H1 (cell line): ENCODE measurements at regions not wholly inside any gene's neighbourhood (a gene's known extent, or its start where the extent isn't known, plus 50 kb on each side); places are given as distances from the start of the nearest gene placed in this dataset.
A peak's percentile ranks its signal among the peaks of the same experiment; 100 is the strongest.

Experiments
- CTCF ChIA-PET: fragments of 300-600 bp; sonication (Branson Sonifier 250); formaldehyde crosslinking; loops from one replicate; lab custom pipeline; 2021; ENCODE audit not compliant: partially characterized antibody; lab: Charles Lee
- POLR2A ChIA-PET: fragments of 300-600 bp; sonication (Branson Sonifier 250); formaldehyde crosslinking; loops from one replicate; lab custom pipeline; 2021; ENCODE audit warnings: inconsistent platforms; ENCODE audit not compliant: partially characterized antibody; lab: Charles Lee
- DNase-seq, 2 experiments: peaks; one replicate each; pipeline versions ENCODE4 v3.0.0 to v3.0.0-alpha.2; 2010 to 2022; ENCODE audit warnings: low spot score in 2 of 2, low read depth in 1 of 2, mixed read lengths in 1 of 2
- FAIRE-seq: peaks from 2 replicates; lab custom pipeline; 2011; peaks lifted over from hg19 to GRCh38; lab: Jason Lieb, UNC
- H2AFZ ChIP-seq: 2 replicates; pipeline ENCODE4 v1.8.1; 2012; ENCODE audit warnings: low read length, inconsistent platforms
- H2AK5ac ChIP-seq: 2 replicates; pipeline ENCODE4 v1.6.1; 2013; ENCODE audit warnings: low read depth, low read length
- H2BK120ac ChIP-seq: replicated peaks from 2 replicates; pipeline ENCODE3; 2013; ENCODE audit warnings: low read depth, low read length, inconsistent platforms
- H2BK12ac ChIP-seq: 2 replicates; pipeline ENCODE4 v1.6.1; 2013; ENCODE audit warnings: low read depth, low read length
- H2BK15ac ChIP-seq: 2 replicates; pipeline ENCODE4 v1.6.1; 2013; ENCODE audit warnings: low read length
- H2BK20ac ChIP-seq: 2 replicates; pipeline ENCODE4 v1.6.1; 2013; ENCODE audit warnings: low read length
- H2BK5ac ChIP-seq: 2 replicates; pipeline ENCODE4 v1.6.1; 2013; ENCODE audit warnings: low read depth, low read length
- H3K14ac ChIP-seq: 2 replicates; pipeline ENCODE4 v1.6.1; 2013; ENCODE audit warnings: inconsistent platforms; ENCODE audit not compliant: insufficient read length
- H3K18ac ChIP-seq: 2 replicates; pipeline ENCODE4 v1.6.1; 2013; ENCODE audit warnings: low read length; ENCODE audit errors: extremely low read depth
- H3K23ac ChIP-seq: 2 replicates; pipeline ENCODE4 v1.6.1; 2013; ENCODE audit warnings: inconsistent platforms; ENCODE audit not compliant: insufficient read length
- H3K23me2 ChIP-seq: 2 replicates; pipeline ENCODE4 v1.6.1; 2013; ENCODE audit warnings: low read depth, low read length
- H3K27ac ChIP-seq: 2 replicates; pipeline ENCODE4 v1.6.1; 2011; ENCODE audit warnings: low read depth, low read length, inconsistent platforms
- H3K27me3 ChIP-seq, 4 experiments: replicated peaks in 1 of 4; 1 replicate in 1 of 4; 2 replicates in 3 of 4; pipeline versions ENCODE4 v1.6.1 to v1.8.1; 2011 to 2013; ENCODE audit warnings: low read length in 3 of 4, mild to moderate bottlenecking in 3 of 4, inconsistent platforms in 2 of 4, mixed read lengths in 2 of 4, moderate library complexity in 1 of 4; ENCODE audit not compliant: control insufficient read depth in 3 of 4, insufficient read depth in 3 of 4; ENCODE audit errors: extremely low read depth in 1 of 4
- H3K36me3 ChIP-seq, 4 experiments: 2 replicates each; pipeline versions ENCODE4 v1.6.1 to v1.8.1; 2011 to 2013; ENCODE audit warnings: mild to moderate bottlenecking in 4 of 4, low read length in 3 of 4, moderate library complexity in 2 of 4, control low read depth in 1 of 4, inconsistent platforms in 1 of 4; ENCODE audit not compliant: insufficient read depth in 4 of 4, control insufficient read depth in 2 of 4
- H3K4ac ChIP-seq: replicated peaks from 2 replicates; pipeline ENCODE3; 2013; ENCODE audit warnings: low read length, low read depth, mixed read lengths, inconsistent platforms; ENCODE audit not compliant: insufficient read length
- H3K4me1 ChIP-seq, 4 experiments: replicated peaks in 1 of 4; 1 replicate in 1 of 4; 2 replicates in 3 of 4; pipeline versions ENCODE4 v1.6.1 to v1.8.1; 2011 to 2013; ENCODE audit warnings: low read length in 3 of 4, inconsistent platforms in 2 of 4, mixed read lengths in 1 of 4; ENCODE audit not compliant: insufficient read depth in 4 of 4, control insufficient read depth in 3 of 4
- H3K4me2 ChIP-seq, 2 experiments: 2 replicates each; pipeline versions ENCODE4 v1.6.1 to v1.8.1; 2011 to 2013; ENCODE audit warnings: low read depth in 2 of 2, low read length in 2 of 2, control low read depth in 1 of 2, inconsistent platforms in 1 of 2, mild to moderate bottlenecking in 1 of 2; ENCODE audit not compliant: insufficient read depth in 1 of 2
- H3K4me3 ChIP-seq, 4 experiments: fragments of 200-600, 300-600 bp in 1 of 4; sonication (generic), shearing (Covaris generic), sonication (Bioruptor Twin) in 1 of 4; 2 replicates each; pipeline versions ENCODE4 v1.5.1 to v1.8.1; 2011 to 2016; ENCODE audit warnings: low read length in 4 of 4, low read depth in 3 of 4, control low read depth in 2 of 4, inconsistent platforms in 2 of 4, mild to moderate bottlenecking in 2 of 4, mixed read lengths in 1 of 4, moderate library complexity in 1 of 4; ENCODE audit not compliant: insufficient read depth in 2 of 4; ENCODE audit errors: extremely low read depth in 1 of 4
- H3K56ac ChIP-seq: replicated peaks from 2 replicates; pipeline ENCODE3; 2013; ENCODE audit warnings: low read depth, mild to moderate bottlenecking, mixed read lengths, low read length, inconsistent platforms; ENCODE audit not compliant: insufficient read length
- H3K79me1 ChIP-seq: 2 replicates; pipeline ENCODE4 v1.6.1; 2013; ENCODE audit warnings: low read depth, low read length, control low read depth
- H3K79me2 ChIP-seq, 2 experiments: 2 replicates each; pipeline versions ENCODE4 v1.6.1 to v1.8.1; 2012 to 2013; ENCODE audit warnings: low read length in 2 of 2, mild to moderate bottlenecking in 2 of 2, inconsistent platforms in 1 of 2; ENCODE audit not compliant: insufficient read depth in 2 of 2, control insufficient read depth in 1 of 2
- H3K9ac ChIP-seq, 4 experiments: replicated peaks in 1 of 4; 1 replicate in 1 of 4; 2 replicates in 3 of 4; pipeline versions ENCODE4 v1.6.1 to v1.8.1; 2011 to 2013; ENCODE audit warnings: low read depth in 3 of 4, low read length in 3 of 4, control low read depth in 2 of 4, mild to moderate bottlenecking in 2 of 4, moderate library complexity in 2 of 4, inconsistent platforms in 1 of 4; ENCODE audit errors: extremely low read depth in 1 of 4
- H3K9me3 ChIP-seq, 2 experiments: 2 replicates each; pipeline versions ENCODE4 v1.6.1 to v1.8.1; 2012 to 2013; ENCODE audit warnings: mild to moderate bottlenecking in 2 of 2, moderate library complexity in 2 of 2, control low read depth in 1 of 2, inconsistent platforms in 1 of 2, low read depth in 1 of 2, low read length in 1 of 2, mixed read lengths in 1 of 2; ENCODE audit not compliant: insufficient read depth in 2 of 2
- H4K20me1 ChIP-seq, 2 experiments: replicated peaks in 1 of 2; 2 replicates each; pipeline versions ENCODE3 to v1.8.1; 2011 to 2013; ENCODE audit warnings: inconsistent platforms in 2 of 2, low read length in 2 of 2, mild to moderate bottlenecking in 1 of 2; ENCODE audit not compliant: insufficient read depth in 2 of 2, control insufficient read depth in 1 of 2
- H4K5ac ChIP-seq: 2 replicates; pipeline ENCODE4 v1.6.1; 2013; ENCODE audit warnings: low read length, low read depth, mixed read lengths, inconsistent platforms; ENCODE audit not compliant: insufficient read length
- H4K8ac ChIP-seq: 2 replicates; pipeline ENCODE4 v1.8.0; 2013; ENCODE audit warnings: mild to moderate bottlenecking, moderate library complexity, low read length, inconsistent platforms; ENCODE audit not compliant: insufficient read depth; ENCODE audit errors: extremely low read depth
- H4K91ac ChIP-seq: replicated peaks from 2 replicates; pipeline ENCODE3; 2013; ENCODE audit warnings: low read length, mixed read lengths, inconsistent platforms; ENCODE audit not compliant: insufficient read length
- BRCA1 ChIP-seq: IDR thresholded peaks from 2 replicates; pipeline ENCODE4 v1.6.1; 2012; ENCODE audit warnings: low read depth, low read length, improper control_type of control experiment
- CHD2 ChIP-seq: IDR thresholded peaks from 2 replicates; pipeline ENCODE4 v1.6.1; 2012; ENCODE audit warnings: low read length, improper control_type of control experiment
- GTF2F1 ChIP-seq: IDR thresholded peaks from 2 replicates; pipeline ENCODE4 v1.6.1; 2012; ENCODE audit warnings: low read depth, low read length, improper control_type of control experiment, borderline replicate concordance
- KDM1A ChIP-seq: fragments of 200-600, 300-600 bp; sonication (generic); IDR thresholded peaks from 2 replicates; pipeline ENCODE4 v1.7.1; 2016; ENCODE audit warnings: mild to moderate bottlenecking, low read length, borderline replicate concordance
- MAFK ChIP-seq: IDR thresholded peaks from 2 replicates; pipeline ENCODE4 v1.6.1; 2012; ENCODE audit warnings: low read depth, mild to moderate bottlenecking, improper control_type of control experiment, low read length
- PHF8 ChIP-seq: fragments of 200-600 bp; sonication (generic); conservative IDR thresholded peaks from 2 replicates; pipeline ENCODE4 v1.7.1; 2012; ENCODE audit warnings: low read depth, mild to moderate bottlenecking, inconsistent platforms, low read length, moderate library complexity
- RFX5 ChIP-seq: IDR thresholded peaks from 2 replicates; pipeline ENCODE4 v1.6.1; 2011; ENCODE audit warnings: low read depth, low read length, improper control_type of control experiment, borderline replicate concordance
- RNF2 ChIP-seq: fragments of 200-900, 300-1000 bp; sonication (generic); IDR thresholded peaks from 2 replicates; pipeline ENCODE4 v1.7.1; 2016; ENCODE audit warnings: borderline replicate concordance, low read depth, mild to moderate bottlenecking, antibody characterized with exemption, low read length; ENCODE audit not compliant: poor library complexity, severe bottlenecking; ENCODE audit errors: missing control alignments
- SAP30 ChIP-seq: fragments of 300-600 bp; sonication (generic); IDR thresholded peaks from 2 replicates; pipeline ENCODE4 v1.7.1; 2012; ENCODE audit warnings: low read length, moderate library complexity, mild to moderate bottlenecking, inconsistent platforms; ENCODE audit not compliant: insufficient read depth, insufficient replicate concordance
- SIRT6 ChIP-seq: IDR thresholded peaks from one replicate; pipeline ENCODE4 v1.7.1; 2012; ENCODE audit warnings: low read length, inconsistent platforms
- SIX5 ChIP-seq: IDR thresholded peaks from 2 replicates; pipeline ENCODE4 v1.6.1; 2011; ENCODE audit warnings: mild to moderate bottlenecking, low read depth, low read length
- WGBS, 2 experiments: shearing (Covaris generic) in 1 of 2; methylation state at CpG; one replicate each; pipeline versions ENCODE4 v1.1.6 to v1.1.7; 2013 to 2015; ENCODE audit warnings: low lambda C conversion rate in 2 of 2, mixed read lengths in 2 of 2, inconsistent platforms in 1 of 2, low coverage in 1 of 2, missing lambda C conversion rate in 1 of 2; ENCODE audit not compliant: insufficient replicate concordance in 2 of 2, insufficient coverage in 1 of 2, insufficient read length in 1 of 2; ENCODE audit errors: extremely low coverage in 1 of 2, missing lambda C conversion rate in 1 of 2; 5-methylcytosine and 5-hydroxymethylcytosine counted together

DNA sequence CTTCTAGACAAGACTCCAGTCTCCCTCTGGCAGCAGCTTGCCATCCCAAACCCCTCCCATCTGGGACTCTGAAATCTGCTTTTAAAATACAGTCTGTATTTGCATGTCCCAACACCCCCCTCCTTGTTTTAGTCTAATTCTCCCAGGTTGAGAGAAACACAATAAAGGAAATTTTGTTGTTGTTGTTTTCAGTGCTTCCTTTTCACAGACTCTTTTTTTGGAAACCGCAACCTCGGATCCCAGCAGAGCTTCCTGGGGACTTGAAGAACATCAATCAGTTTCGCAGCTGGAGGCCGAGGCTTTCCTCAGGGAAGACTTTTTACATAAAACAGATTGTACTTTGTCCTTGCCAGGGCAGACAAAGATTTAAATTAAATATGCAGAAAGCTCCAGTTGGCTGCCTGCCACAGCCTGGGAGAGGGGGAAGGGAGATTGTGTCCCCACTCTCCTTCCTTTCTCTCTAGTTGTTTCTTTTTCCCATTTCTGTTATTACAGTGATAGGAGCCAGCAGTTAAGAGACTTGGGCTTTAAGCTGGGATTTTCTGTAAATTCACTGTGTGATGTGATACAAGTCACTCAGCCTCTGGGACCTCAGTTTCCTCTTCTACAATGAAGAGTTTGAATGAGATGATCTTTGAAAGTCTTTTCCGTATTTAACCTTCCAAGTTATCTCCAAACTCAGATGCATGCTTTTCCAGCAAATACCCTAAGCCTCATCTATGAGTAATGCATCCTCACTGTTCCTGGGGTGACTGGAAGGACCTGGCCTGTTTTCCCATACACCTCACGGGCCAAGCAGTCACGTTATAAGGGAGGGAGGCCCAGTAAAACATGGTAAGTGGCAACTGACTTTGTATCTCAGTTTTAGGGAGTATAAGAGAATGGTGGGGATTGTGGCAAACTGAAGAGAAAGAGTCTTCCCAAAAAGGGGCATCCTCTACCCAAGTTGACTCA is 192.3 kb downstream of the REEP3 start:
- no peaks in the 10 kb centered on the region for H3K79me1 ChIP-seq
- no peak overlapping the region; a peak in 1 of 7 replicates for H3K9ac ChIP-seq
- peak overlapping the region; percentile 13 for H2BK120ac ChIP-seq
- no peaks in the 10 kb centered on the region for H3K27me3 ChIP-seq
- H4K5ac ChIP-seq = peak overlapping the region; percentile 85
- 7% methylated on average over 7 of the region's 7 CpGs; no CpG with 5 or more reads in 1 of the 2 experiments for WGBS, 2 experiments
- no peaks in the 10 kb centered on the region for H4K20me1 ChIP-seq
- H3K4me2 ChIP-seq = peak overlapping the region; percentile 57 to 81
- H2AK5ac ChIP-seq = peak overlapping the region; percentile 34
- H3K56ac ChIP-seq = no peak overlapping the region
- peak overlapping the region in 3 of 4 experiments; percentile 11 to 42 (median 27); a peak in 5 of 8 replicates for H3K4me3 ChIP-seq
- ChIA-PET POLR2A (interaction anchor here (0.6 to 1.7 kb wide), 7 partner anchors 10 to 989 kb away, joined by 3 to 15 read pairs (median 3); no protein-coding TSS in a partner anchor), CTCF (interaction anchor here (0.8 to 1.7 kb wide), 6 partner anchors 10 to 189 kb away, joined by 3 to 5 read pairs (median 3); no protein-coding TSS in a partner anchor)
- peak overlapping the region; percentile 99; the same call in 1 of the 2 replicates for H2BK5ac ChIP-seq
- FAIRE-seq (peak; percentile 68), DNase-seq (peak; percentile 79 to 99)
- no peak overlapping the region for H3K14ac ChIP-seq
- H3K9me3 ChIP-seq = no peaks in the 10 kb centered on the region
- H3K23me2 ChIP-seq = no peaks in the 10 kb centered on the region
- H3K36me3 ChIP-seq = no peaks in the 10 kb centered on the region
- H2AFZ ChIP-seq = no peak overlapping the region
- H4K91ac ChIP-seq = peak overlapping the region; percentile 71
- peak overlapping the region; percentile 10 for H3K4ac ChIP-seq
- no peaks in the 10 kb centered on the region for H3K79me2 ChIP-seq
- H2BK20ac ChIP-seq = peak overlapping the region; percentile 91; the same call in 1 of the 2 replicates
- no peak overlapping the region for H2BK15ac ChIP-seq
- peak overlapping the region; percentile 93 for H3K18ac ChIP-seq
- peak overlapping the region; percentile 26; the same call in 1 of the 2 replicates for H3K27ac ChIP-seq
- H4K8ac ChIP-seq = no peak overlapping the region
- peak overlapping the region; percentile 53 for H2BK12ac ChIP-seq
- peaks cover 13 to 34% (median 24%) of the 10 kb centered on the region in 4 experiments for H3K4me1 ChIP-seq
- H3K23ac ChIP-seq = no peak overlapping the region
- TF ChIP-seq KDM1A (no peak), SAP30 (no peak), SIRT6 (no peak), SIX5 (no peak), RFX5 (no peak), BRCA1 (no peak), CHD2 (no peak), RNF2 (no peak), MAFK (no peak; the same call in 1 of the 2 replicates), GTF2F1 (no peak), PHF8 (no peak)
